ENCODE measurements at regions not wholly inside any gene's neighbourhood (a gene's known extent, or its start where the extent isn't known, plus 50 kb on each side); places are given as distances from the start of the nearest gene placed in this dataset.

GRCh38 chr10:106217627-106218026 is 946.9 kb downstream of the SORCS1 start:
- in situ Hi-C loops (cut with MboI; ENCODE audit: low pct_unique_long_range_greater_than_20kb, low sequenced_read_pairs, unreplicated experiment): no loop called here
- no peak for TF ChIP-seq CTCF (IDR thresholded peaks at IDR 0.05; ENCODE audit: extremely low read depth, insufficient read depth, missing control alignments)
- DNase-seq (ENCODE audit: low spot score): no peak

DNA sequence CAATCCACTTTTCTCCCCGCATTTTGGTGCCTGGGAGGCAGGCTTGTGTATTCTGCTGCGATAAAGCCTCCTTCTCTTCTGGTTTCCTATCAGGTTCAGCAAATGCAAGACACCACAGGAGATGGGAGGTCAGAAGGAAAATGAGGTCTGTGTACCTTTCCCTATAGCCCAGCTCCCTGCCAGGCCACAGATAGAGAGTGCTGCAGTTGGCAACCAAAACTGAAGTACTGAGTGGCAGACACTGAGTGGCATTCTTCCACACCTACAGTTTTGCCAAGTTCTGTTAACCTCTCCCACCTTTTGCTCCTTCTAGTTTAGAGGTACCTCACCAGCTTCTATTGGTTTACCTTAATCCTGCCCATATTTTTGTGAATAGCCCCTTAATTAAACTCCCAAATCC is 948.4 kb downstream of the SORCS1 start:
- TF ChIP-seq CTCF (IDR thresholded peaks at IDR 0.05; ENCODE audit: extremely low read depth, insufficient read depth, missing control alignments): no peak
- in situ Hi-C loops (cut with MboI; ENCODE audit: low pct_unique_long_range_greater_than_20kb, low sequenced_read_pairs, unreplicated experiment): no loop called here
- no peak for DNase-seq (ENCODE audit: low spot score)

DNA sequence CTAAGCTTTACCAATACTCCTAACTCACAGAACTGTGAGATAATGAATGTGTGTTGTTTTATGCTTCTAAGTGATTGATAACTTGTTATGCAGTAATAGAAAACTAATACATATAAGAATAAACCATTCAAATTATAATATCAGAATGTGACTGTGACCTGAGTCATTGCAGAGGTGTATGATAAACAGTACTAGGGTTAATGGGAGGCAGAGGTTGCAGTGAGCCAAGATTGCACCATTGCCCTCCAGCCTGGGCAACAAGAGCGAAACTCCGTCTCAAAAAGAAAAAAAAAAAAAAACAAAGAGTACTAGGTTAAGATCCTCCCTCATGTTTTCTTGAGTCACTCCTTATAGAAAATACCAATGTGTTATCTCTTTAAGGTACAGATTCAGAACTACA is 950.3 kb downstream of the SORCS1 start:
- no peak for TF ChIP-seq CTCF (IDR thresholded peaks at IDR 0.05; ENCODE audit: extremely low read depth, insufficient read depth, missing control alignments)
- in situ Hi-C loops (cut with MboI; ENCODE audit: low pct_unique_long_range_greater_than_20kb, low sequenced_read_pairs, unreplicated experiment): no loop called here
- DNase-seq (ENCODE audit: low spot score): no peak

DNA sequence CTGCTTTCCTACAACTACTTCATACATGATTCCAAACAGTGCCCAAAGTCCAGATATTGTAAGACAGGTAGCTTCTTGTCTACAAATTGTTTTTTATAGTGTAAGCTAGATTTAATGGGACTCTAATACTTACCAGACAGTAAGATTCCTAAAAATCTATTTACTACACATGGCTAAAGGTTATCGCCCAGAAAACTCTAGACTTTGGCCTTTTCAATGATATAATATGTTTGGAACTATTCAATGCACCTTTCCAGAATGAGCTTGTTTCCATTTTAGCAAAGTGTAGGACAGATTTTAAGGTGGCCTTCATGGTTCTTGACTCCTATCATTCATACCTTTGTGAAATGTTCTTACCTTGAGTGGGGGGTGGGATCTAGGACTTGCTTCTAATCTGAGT is 951.0 kb downstream of the SORCS1 start:
- in situ Hi-C loops (cut with MboI; ENCODE audit: low pct_unique_long_range_greater_than_20kb, low sequenced_read_pairs, unreplicated experiment): no loop called here
- no peak for TF ChIP-seq CTCF (IDR thresholded peaks at IDR 0.05; ENCODE audit: extremely low read depth, insufficient read depth, missing control alignments)
- no peak for DNase-seq (ENCODE audit: low spot score)

GRCh38 chr10:106198275-106198674 is 966.2 kb downstream of the SORCS1 start:
- no peak for DNase-seq (ENCODE audit: low spot score)
- TF ChIP-seq CTCF (IDR thresholded peaks at IDR 0.05; ENCODE audit: extremely low read depth, insufficient read depth, missing control alignments): no peak
- in situ Hi-C loops (cut with MboI; ENCODE audit: low pct_unique_long_range_greater_than_20kb, low sequenced_read_pairs, unreplicated experiment): loop anchor here (25.0 kb wide), 1 partner anchor 236 kb away; no protein-coding TSS in a partner anchor

DNA sequence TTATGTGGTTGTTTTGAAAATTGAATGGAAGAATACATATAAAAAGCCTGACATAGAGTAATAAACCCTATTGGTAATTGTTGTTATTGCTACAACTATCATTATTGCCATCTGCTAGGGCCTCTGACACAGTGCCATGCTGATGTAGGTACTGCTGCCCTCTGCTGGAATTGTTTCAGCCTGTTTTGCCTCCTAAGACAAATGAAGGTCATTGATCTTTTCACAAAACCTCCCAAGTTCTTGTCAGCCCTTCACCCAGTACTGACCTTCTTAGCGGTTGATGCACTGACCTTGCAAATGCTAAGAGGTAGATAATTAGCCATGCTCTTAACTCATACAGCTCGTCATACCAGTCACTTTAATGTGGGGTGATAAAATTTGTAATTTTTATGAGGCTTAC is 975.2 kb downstream of the SORCS1 start:
- in situ Hi-C loops (cut with MboI; ENCODE audit: low pct_unique_long_range_greater_than_20kb, low sequenced_read_pairs, unreplicated experiment): loop anchor here (25.0 kb wide), 1 partner anchor 227 kb away; no protein-coding TSS in a partner anchor
- peak; percentile 52 for TF ChIP-seq CTCF (IDR thresholded peaks at IDR 0.05; ENCODE audit: extremely low read depth, insufficient read depth, missing control alignments)
- peak; percentile 23 for DNase-seq (ENCODE audit: low spot score)

GRCh38 chr10:106185951-106186350 is 978.6 kb downstream of the SORCS1 start:
- TF ChIP-seq CTCF (IDR thresholded peaks at IDR 0.05; ENCODE audit: extremely low read depth, insufficient read depth, missing control alignments): no peak
- in situ Hi-C loops (cut with MboI; ENCODE audit: low pct_unique_long_range_greater_than_20kb, low sequenced_read_pairs, unreplicated experiment): loop anchor here (25.0 kb wide), 1 partner anchor 224 kb away; no protein-coding TSS in a partner anchor
- DNase-seq (ENCODE audit: low spot score): no peak

All from GM13977 (cell line).